Activated naive CD4-positive, alpha-beta T cell treated with anti-CD3 and anti-CD28 coated beads for 36 hours (primary cell): ENCODE measurements at regions not wholly inside any gene's neighbourhood (a gene's known extent, or its start where the extent isn't known, plus 50 kb on each side); places are given as distances from the start of the nearest gene placed in this dataset.

Experiments used
- CTCF ChIA-PET: fragments of 350-600 bp; sonication (Branson Sonifier 250); formaldehyde crosslinking; loops from one replicate; lab custom pipeline; 2021; ENCODE audit warnings: antibody characterized with exemption; lab: Charles Lee
- DNase-seq: peaks from one replicate; pipeline ENCODE4 v3.0.0-alpha.2; 2020
- H3K27ac Mint-ChIP-seq: one replicate; pipeline ENCODE4 v1.8.0; 2021; ENCODE audit warnings: mild to moderate bottlenecking, mixed read lengths
- H3K27me3 Mint-ChIP-seq: one replicate; pipeline ENCODE4 v1.8.0; 2021; ENCODE audit warnings: low read depth, mixed read lengths
- H3K36me3 Mint-ChIP-seq: one replicate; pipeline ENCODE4 v1.8.0; 2021; ENCODE audit warnings: low read depth, mixed read lengths
- H3K4me1 Mint-ChIP-seq: one replicate; pipeline ENCODE4 v1.8.0; 2021; ENCODE audit warnings: low read depth, mixed read lengths
- H3K4me3 Mint-ChIP-seq: one replicate; pipeline ENCODE4 v1.8.0; 2021; ENCODE audit warnings: mild to moderate bottlenecking, moderate library complexity, mixed read lengths
- H3K9me3 Mint-ChIP-seq: one replicate; pipeline ENCODE4 v1.8.0; 2021; ENCODE audit warnings: mixed read lengths
- intact Hi-C: fragments of 100-400 bp; cut with micrococcal nuclease; formaldehyde crosslinking; loops from one replicate; pipeline ENCODE4 v1.15.1; 2023

GRCh38 chr3:30977592-30977991, 83.1 kb upstream of the GADL1 start:
- Mint-ChIP-seq H3K9me3 (no peaks in the 10 kb centered on the region), H3K27me3 (no peaks in the 10 kb centered on the region), H3K4me3 (no peak overlapping the region), H3K4me1 (no peaks in the 10 kb centered on the region), H3K36me3 (no peaks in the 10 kb centered on the region), H3K27ac (no peak overlapping the region)
- CTCF ChIA-PET: interaction anchor here (0.9 kb wide), 1 partner anchor 109 kb away, joined by 3 read pairs; no protein-coding TSS in a partner anchor
- DNase-seq: no peak
- intact Hi-C loops: no loop called here

- intact Hi-C loops: no loop called here
- H3K4me3 Mint-ChIP-seq: no peak overlapping the region
- H3K4me1 Mint-ChIP-seq: no peaks in the 10 kb centered on the region
- no peaks in the 10 kb centered on the region for H3K9me3 Mint-ChIP-seq
- H3K27me3 Mint-ChIP-seq: no peaks in the 10 kb centered on the region
- H3K27ac Mint-ChIP-seq: no peak overlapping the region
- H3K36me3 Mint-ChIP-seq: no peaks in the 10 kb centered on the region
- no peak for DNase-seq
- CTCF ChIA-PET: no interaction called here
These were observed 86.5 kb upstream of the GADL1 start for GRCh38 chr3:30980993-30981392.

GRCh38 chr3:30982416-30983075, 88.1 kb upstream of the GADL1 start:
- H3K27me3 Mint-ChIP-seq: no peaks in the 10 kb centered on the region
- no peaks in the 10 kb centered on the region for H3K4me1 Mint-ChIP-seq
- CTCF ChIA-PET: interaction anchor here (0.6 to 1.1 kb wide), 2 partner anchors 78 to 213 kb away, joined by 3 to 4 read pairs; no protein-coding TSS in a partner anchor
- intact Hi-C loops: no loop called here
- no peaks in the 10 kb centered on the region for H3K36me3 Mint-ChIP-seq
- H3K9me3 Mint-ChIP-seq: no peaks in the 10 kb centered on the region
- DNase-seq: no peak
- H3K27ac Mint-ChIP-seq: no peak overlapping the region
- no peak overlapping the region for H3K4me3 Mint-ChIP-seq

GRCh38 chr3:30984855-30985749, 90.6 kb upstream of the GADL1 start:
- no peak for DNase-seq
- no peaks in the 10 kb centered on the region for H3K36me3 Mint-ChIP-seq
- H3K4me1 Mint-ChIP-seq: no peaks in the 10 kb centered on the region
- no peak overlapping the region for H3K27ac Mint-ChIP-seq
- CTCF ChIA-PET: no interaction called here
- H3K4me3 Mint-ChIP-seq: no peak overlapping the region
- H3K27me3 Mint-ChIP-seq: no peaks in the 10 kb centered on the region
- H3K9me3 Mint-ChIP-seq: no peaks in the 10 kb centered on the region
- intact Hi-C loops: no loop called here

GRCh38 chr3:30986551-30986950, 92.1 kb upstream of the GADL1 start:
- Mint-ChIP-seq H3K36me3 (no peaks in the 10 kb centered on the region), H3K27ac (no peak overlapping the region), H3K4me3 (no peak overlapping the region), H3K9me3 (no peaks in the 10 kb centered on the region), H3K4me1 (no peaks in the 10 kb centered on the region), H3K27me3 (no peaks in the 10 kb centered on the region)
- CTCF ChIA-PET: no interaction called here
- intact Hi-C loops: no loop called here
- no peak for DNase-seq

- CTCF ChIA-PET: no interaction called here
- no peak overlapping the region for H3K4me3 Mint-ChIP-seq
These were observed 94.3 kb upstream of the GADL1 start for GRCh38 chr3:30988769-30989168.

GRCh38 chr3:30989276-30990030, 95.0 kb upstream of the GADL1 start:
- no peak for DNase-seq
- H3K36me3 Mint-ChIP-seq: no peaks in the 10 kb centered on the region
- intact Hi-C loops: no loop called here
- H3K4me3 Mint-ChIP-seq: no peak overlapping the region
- no peaks in the 10 kb centered on the region for H3K27me3 Mint-ChIP-seq
- CTCF ChIA-PET: no interaction called here
- no peak overlapping the region for H3K27ac Mint-ChIP-seq
- no peaks in the 10 kb centered on the region for H3K4me1 Mint-ChIP-seq
- peaks cover 8% of the 10 kb centered on the region for H3K9me3 Mint-ChIP-seq

More at GRCh38 chr3:30988769-30989168, 94.3 kb upstream of the GADL1 start:
- Mint-ChIP-seq H3K4me1 (no peaks in the 10 kb centered on the region), H3K27me3 (no peaks in the 10 kb centered on the region), H3K36me3 (no peaks in the 10 kb centered on the region), H3K27ac (no peak overlapping the region), H3K9me3 (peaks cover 6% of the 10 kb centered on the region)
- intact Hi-C loops: no loop called here
- DNase-seq: no peak

GRCh38 chr3:30996467-30996866, 102.0 kb upstream of the GADL1 start:
- Mint-ChIP-seq H3K27ac (no peak overlapping the region), H3K4me3 (no peak overlapping the region), H3K27me3 (no peaks in the 10 kb centered on the region), H3K4me1 (no peaks in the 10 kb centered on the region), H3K9me3 (peaks cover 9% of the 10 kb centered on the region), H3K36me3 (no peaks in the 10 kb centered on the region)
- intact Hi-C loops: no loop called here
- DNase-seq: no peak
- CTCF ChIA-PET: no interaction called here

GRCh38 chr3:31002730-31003129, 108.3 kb upstream of the GADL1 start:
- H3K27ac Mint-ChIP-seq: no peak overlapping the region
- peaks cover 2% of the 10 kb centered on the region for H3K4me1 Mint-ChIP-seq
- H3K27me3 Mint-ChIP-seq: no peaks in the 10 kb centered on the region
- no peak overlapping the region for H3K4me3 Mint-ChIP-seq
- CTCF ChIA-PET: no interaction called here
- DNase-seq: no peak
- intact Hi-C loops: no loop called here
- H3K9me3 Mint-ChIP-seq: no peaks in the 10 kb centered on the region
- H3K36me3 Mint-ChIP-seq: no peaks in the 10 kb centered on the region

GRCh38 chr3:31004025-31004678, 109.7 kb upstream of the GADL1 start:
- H3K4me1 Mint-ChIP-seq: peaks cover 2% of the 10 kb centered on the region
- no peaks in the 10 kb centered on the region for H3K27me3 Mint-ChIP-seq
- H3K9me3 Mint-ChIP-seq: no peaks in the 10 kb centered on the region
- CTCF ChIA-PET: no interaction called here
- H3K27ac Mint-ChIP-seq: no peak overlapping the region
- no peaks in the 10 kb centered on the region for H3K36me3 Mint-ChIP-seq
- intact Hi-C loops: no loop called here
- no peak for DNase-seq
- H3K4me3 Mint-ChIP-seq: no peak overlapping the region

- H3K4me1 Mint-ChIP-seq: no peaks in the 10 kb centered on the region
- no peaks in the 10 kb centered on the region for H3K27me3 Mint-ChIP-seq
- H3K27ac Mint-ChIP-seq: no peak overlapping the region
- no peak for DNase-seq
- CTCF ChIA-PET: no interaction called here
- no peak overlapping the region for H3K4me3 Mint-ChIP-seq
- H3K9me3 Mint-ChIP-seq: peaks cover 2% of the 10 kb centered on the region
- H3K36me3 Mint-ChIP-seq: no peaks in the 10 kb centered on the region
- intact Hi-C loops: no loop called here
These were observed 114.5 kb upstream of the GADL1 start for GRCh38 chr3:31008994-31009393.

GRCh38 chr3:31009881-31010280, 115.4 kb upstream of the GADL1 start:
- H3K4me1 Mint-ChIP-seq: no peaks in the 10 kb centered on the region
- no peaks in the 10 kb centered on the region for H3K36me3 Mint-ChIP-seq
- intact Hi-C loops: no loop called here
- CTCF ChIA-PET: interaction anchor here (0.6 kb wide), 1 partner anchor 341 kb away, joined by 4 read pairs; no protein-coding TSS in a partner anchor
- DNase-seq: no peak
- H3K27ac Mint-ChIP-seq: no peak overlapping the region
- H3K9me3 Mint-ChIP-seq: peaks cover 2% of the 10 kb centered on the region
- no peaks in the 10 kb centered on the region for H3K27me3 Mint-ChIP-seq
- H3K4me3 Mint-ChIP-seq: no peak overlapping the region
